ENCODE measurements at regions not wholly inside any gene's neighbourhood (a gene's known extent, or its start where the extent isn't known, plus 50 kb on each side); places are given as distances from the start of the nearest gene placed in this dataset.

DNA sequence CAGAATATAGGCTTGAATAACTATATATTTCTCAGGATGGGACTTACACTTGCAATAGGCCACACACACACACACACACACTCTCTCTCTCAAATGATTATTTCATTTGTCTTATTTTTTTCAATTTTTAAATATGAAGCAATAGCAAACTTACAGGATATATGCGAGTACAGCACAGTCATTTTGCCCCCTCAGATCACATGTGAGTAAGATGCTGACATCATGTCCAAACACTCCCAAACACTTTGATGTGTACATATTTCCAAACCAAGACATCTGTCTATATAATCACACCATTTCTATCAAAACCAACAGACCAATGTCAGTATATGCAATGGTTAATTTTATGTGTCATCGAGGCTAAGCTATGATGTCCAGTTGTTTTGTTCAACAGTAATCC, 1535.9 kb upstream of the FLRT2 start:
- TF ChIP-seq, protein P1, sequence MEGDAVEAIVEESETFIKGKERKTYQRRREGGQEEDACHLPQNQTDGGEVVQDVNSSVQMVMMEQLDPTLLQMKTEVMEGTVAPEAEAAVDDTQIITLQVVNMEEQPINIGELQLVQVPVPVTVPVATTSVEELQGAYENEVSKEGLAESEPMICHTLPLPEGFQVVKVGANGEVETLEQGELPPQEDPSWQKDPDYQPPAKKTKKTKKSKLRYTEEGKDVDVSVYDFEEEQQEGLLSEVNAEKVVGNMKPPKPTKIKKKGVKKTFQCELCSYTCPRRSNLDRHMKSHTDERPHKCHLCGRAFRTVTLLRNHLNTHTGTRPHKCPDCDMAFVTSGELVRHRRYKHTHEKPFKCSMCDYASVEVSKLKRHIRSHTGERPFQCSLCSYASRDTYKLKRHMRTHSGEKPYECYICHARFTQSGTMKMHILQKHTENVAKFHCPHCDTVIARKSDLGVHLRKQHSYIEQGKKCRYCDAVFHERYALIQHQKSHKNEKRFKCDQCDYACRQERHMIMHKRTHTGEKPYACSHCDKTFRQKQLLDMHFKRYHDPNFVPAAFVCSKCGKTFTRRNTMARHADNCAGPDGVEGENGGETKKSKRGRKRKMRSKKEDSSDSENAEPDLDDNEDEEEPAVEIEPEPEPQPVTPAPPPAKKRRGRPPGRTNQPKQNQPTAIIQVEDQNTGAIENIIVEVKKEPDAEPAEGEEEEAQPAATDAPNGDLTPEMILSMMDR (IDR thresholded peaks at IDR 0.05; ENCODE audit: low read length, missing control alignments), result no peak
- DNase-seq (ENCODE audit: low read depth), result peak; percentile 30
- no peak overlapping the region for H3K4me3 ChIP-seq (replicated peaks; ENCODE audit: low read depth, low read length)

DNA sequence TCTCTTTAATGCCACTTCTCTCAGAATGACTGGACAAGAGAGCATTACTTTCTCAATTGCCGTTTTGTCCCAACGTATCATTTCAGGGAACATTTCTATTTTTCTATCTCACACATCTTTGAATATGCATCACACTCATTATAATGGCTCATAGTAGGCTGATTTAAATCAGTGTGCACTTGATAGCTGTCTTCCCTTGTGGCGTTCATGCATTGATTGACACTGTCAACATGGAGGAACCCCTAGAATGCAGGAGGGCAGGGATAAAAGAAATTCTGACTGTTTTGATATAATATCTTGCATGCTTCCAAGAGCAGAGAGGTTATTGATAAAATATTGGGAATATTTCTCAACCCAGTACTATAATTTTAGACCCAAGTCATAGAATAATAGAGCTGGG, 1528.9 kb upstream of the FLRT2 start:
- H3K4me3 ChIP-seq (replicated peaks; ENCODE audit: low read depth, low read length), result no peak overlapping the region
- no peak for DNase-seq (ENCODE audit: low read depth)
- TF ChIP-seq, protein P1 (IDR thresholded peaks at IDR 0.05; ENCODE audit: low read length, missing control alignments), result no peak

DNA sequence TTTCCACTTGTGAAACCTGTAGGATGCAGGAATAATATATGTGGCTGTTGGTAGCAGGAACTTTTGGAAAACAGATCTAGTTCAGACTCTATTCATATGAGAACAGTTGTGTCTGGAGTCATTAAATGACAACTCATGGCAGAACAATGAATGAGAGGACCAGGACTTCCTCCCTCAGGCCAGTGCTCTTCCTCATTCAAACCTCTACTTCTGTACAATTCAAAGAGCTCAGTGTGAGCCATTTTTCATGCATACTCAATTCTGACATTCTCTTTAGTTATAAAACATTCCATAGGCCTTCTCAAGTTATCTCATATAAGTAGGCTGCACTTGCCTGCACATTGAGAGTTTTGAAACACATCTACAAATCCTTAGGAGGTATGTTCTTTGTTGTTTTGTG, 1526.6 kb upstream of the FLRT2 start:
- no peak overlapping the region for H3K4me3 ChIP-seq (replicated peaks; ENCODE audit: low read depth, low read length)
- DNase-seq (ENCODE audit: low read depth), result no peak
- TF ChIP-seq, protein P1 (IDR thresholded peaks at IDR 0.05; ENCODE audit: low read length, missing control alignments), result no peak

DNA sequence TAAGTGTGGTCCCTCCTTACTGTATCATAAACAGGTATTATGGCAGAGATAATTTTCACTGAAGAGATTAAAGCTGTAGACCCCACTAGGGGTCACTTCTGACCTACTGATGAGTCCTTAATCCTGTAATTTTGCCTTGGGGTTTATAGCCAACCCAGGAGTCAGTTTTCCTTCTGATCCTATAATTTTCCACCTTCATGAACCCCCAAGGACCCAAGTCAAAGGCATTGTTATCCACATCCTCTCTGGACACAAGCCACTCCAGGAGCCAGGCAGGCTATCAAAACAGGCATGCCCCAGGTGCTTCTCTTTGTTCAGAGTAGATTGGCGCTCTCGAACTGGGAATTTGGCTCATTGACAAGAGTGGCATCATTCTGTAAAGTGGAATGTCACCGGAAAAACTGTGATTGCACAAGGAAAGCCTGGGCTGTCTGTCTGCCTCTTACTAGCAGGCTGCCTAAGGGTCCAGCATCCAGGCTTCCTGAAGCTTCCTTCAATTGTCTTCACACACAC, 1523.2 kb upstream of the FLRT2 start:
- no peak overlapping the region for H3K4me3 ChIP-seq (replicated peaks; ENCODE audit: low read depth, low read length)
- TF ChIP-seq, protein P1 (IDR thresholded peaks at IDR 0.05; ENCODE audit: low read length, missing control alignments), result peak; percentile 24
- DNase-seq (ENCODE audit: low read depth), result peak; percentile 39

DNA sequence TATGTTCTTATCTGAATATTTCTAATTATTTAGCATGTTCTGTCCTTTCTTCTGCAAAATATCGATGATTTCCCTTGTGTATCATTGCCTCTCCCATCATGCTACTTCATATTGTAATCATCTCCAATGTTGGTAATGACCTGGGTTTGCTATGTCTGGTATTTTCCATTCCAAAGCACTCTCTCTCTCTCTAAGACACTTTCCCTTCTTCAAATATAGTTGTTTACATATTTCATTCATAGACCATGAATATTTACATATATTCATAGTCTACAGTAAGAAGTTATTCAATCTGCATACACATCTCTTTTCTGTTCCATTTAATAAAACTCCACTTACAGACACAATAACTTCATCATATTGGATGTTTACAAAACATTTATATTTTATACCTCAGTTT, 1516.5 kb upstream of the FLRT2 start:
- no peak for DNase-seq (ENCODE audit: low read depth)
- no peak overlapping the region for H3K4me3 ChIP-seq (replicated peaks; ENCODE audit: low read depth, low read length)
- TF ChIP-seq, protein P1 (IDR thresholded peaks at IDR 0.05; ENCODE audit: low read length, missing control alignments), result no peak

DNA sequence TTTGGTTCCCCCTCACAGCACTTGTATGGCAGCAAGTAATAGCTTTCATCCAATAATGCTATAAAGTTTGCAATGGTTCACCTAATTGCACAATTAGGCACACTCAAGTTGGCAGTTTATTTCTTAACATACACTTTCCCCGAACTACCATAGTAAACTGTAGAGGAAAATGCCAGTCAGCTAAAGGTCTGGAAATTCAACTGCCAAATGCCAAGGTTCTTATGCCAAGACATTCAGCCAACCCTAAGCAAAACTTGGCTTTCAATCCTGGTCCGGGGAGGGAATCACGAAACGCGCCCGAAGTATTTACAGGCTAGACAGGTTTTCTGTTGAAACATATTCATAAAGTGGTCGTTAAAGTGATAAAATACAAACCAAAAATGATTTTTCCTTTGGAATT, 1512.4 kb upstream of the FLRT2 start:
- H3K4me3 ChIP-seq (replicated peaks; ENCODE audit: low read depth, low read length), result no peak overlapping the region
- no peak for DNase-seq (ENCODE audit: low read depth)
- TF ChIP-seq, protein P1 (IDR thresholded peaks at IDR 0.05; ENCODE audit: low read length, missing control alignments), result no peak

DNA sequence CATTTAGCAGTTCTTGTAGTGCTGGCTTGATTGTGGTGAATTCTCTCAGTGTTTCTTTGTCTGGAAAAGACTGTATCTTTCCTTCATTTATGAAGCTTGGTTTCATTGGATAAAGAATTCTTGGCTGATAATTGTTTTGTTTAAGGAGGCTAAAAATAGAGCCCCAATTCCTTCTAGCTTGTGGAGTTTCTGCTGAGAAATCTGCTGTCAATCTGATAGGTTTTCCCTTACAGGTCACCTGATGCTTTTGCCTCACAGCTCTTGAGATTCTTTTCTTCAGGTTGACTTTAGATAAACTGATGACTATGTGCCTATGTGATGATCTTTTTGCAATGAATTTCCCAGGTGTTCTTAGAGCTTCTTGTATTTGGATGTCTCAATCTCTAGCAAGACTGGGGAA, 1508.5 kb upstream of the FLRT2 start:
- no peak for DNase-seq (ENCODE audit: low read depth)
- no peak overlapping the region for H3K4me3 ChIP-seq (replicated peaks; ENCODE audit: low read depth, low read length)
- TF ChIP-seq, protein P1 (IDR thresholded peaks at IDR 0.05; ENCODE audit: low read length, missing control alignments), result no peak

Data from fibroblast of pulmonary artery (primary cell).